Right cardiac atrium (tissue), 5 donors: ENCODE measurements at regions not wholly inside any gene's neighbourhood (a gene's known extent, or its start where the extent isn't known, plus 50 kb on each side); places are given as distances from the start of the nearest gene placed in this dataset.

ENCODE experiments used
- ATAC-seq, 2 donors: fragments of 200-7000 bp; cut with Tn5 transposase; one replicate each; pipeline versions ENCODE4 v1.8.0 to v1.9.1; 2020; ENCODE audit warnings: moderate library complexity in 2 of 2, mild to moderate bottlenecking in 1 of 2
- DNase-seq, 3 donors: peaks; one replicate each; pipeline ENCODE4 v3.0.0-alpha.2; 2020
- H3K27ac ChIP-seq: one replicate; pipeline ENCODE4 v1.5.1; 2013; ENCODE audit warnings: mild to moderate bottlenecking, low read length, control low read depth, moderate library complexity
- H3K27me3 ChIP-seq: one replicate; pipeline ENCODE4 v1.6.1; 2013; ENCODE audit not compliant: control insufficient read depth, insufficient read depth
- H3K4me1 ChIP-seq: one replicate; pipeline ENCODE4 v1.6.1; 2013; ENCODE audit warnings: low read length; ENCODE audit not compliant: control insufficient read depth, insufficient read depth
- H3K4me3 ChIP-seq: one replicate; pipeline ENCODE4 v1.5.1; 2013; ENCODE audit warnings: low read length, control low read depth
- H3K9me3 ChIP-seq: one replicate; pipeline ENCODE4 v1.6.1; 2013; ENCODE audit warnings: low read length; ENCODE audit not compliant: control insufficient read depth
- WGBS: extraction: QIAGEN DNeasy Blood & Tissue Kit; methylation state at CpG from one replicate; pipeline ENCODE4 v1.1.7; 2013; 5-methylcytosine and 5-hydroxymethylcytosine counted together
- intact Hi-C, 4 donors: fragments of 100-400 bp; cut with DNase I; formaldehyde crosslinking; loops; one replicate each; pipeline versions ENCODE4 v1.11.0 to v1.14.0; 2022 to 2023
- donor health status: healthy with polysubstance abuse.
- donor health status: DM: no; HTN: yes; CAD: no.
- donor health status: DM: no; HTN: no; CAD: no.
- donor health status: DM: no; HTN: yes; CAD: no; lungs with severe emphysema.
- donor health status: DM: yes; HTN: yes; CAD: no.

- H3K4me1 ChIP-seq: no peaks in the 10 kb centered on the region
- DNase-seq: peak; percentile 91 to 95 (median 91)
- H3K27me3 ChIP-seq: no peaks in the 10 kb centered on the region
- peak; percentile 88 to 90 for ATAC-seq
- 21% methylated on average over 7 of the region's 7 CpGs for WGBS
- intact Hi-C loops: no loop called here
- peak overlapping the region; percentile 3 for H3K27ac ChIP-seq
- H3K4me3 ChIP-seq: no peak overlapping the region
- no peaks in the 10 kb centered on the region for H3K9me3 ChIP-seq
These were observed 96.9 kb upstream of the TMPO start for GRCh38 chr12:98418357-98419075.

- Histone ChIP-seq H3K27ac (no peak overlapping the region), H3K4me3 (no peak overlapping the region), H3K9me3 (no peaks in the 10 kb centered on the region), H3K4me1 (no peaks in the 10 kb centered on the region), H3K27me3 (no peaks in the 10 kb centered on the region)
- 62% methylated on average over 9 of the region's 9 CpGs for WGBS
- no peak for ATAC-seq
- DNase-seq: no peak
- intact Hi-C loops: no loop called here
These were observed 96.2 kb upstream of the TMPO start for GRCh38 chr12:98419081-98419794.

- 71% methylated on average over 16 of the region's 16 CpGs for WGBS
- Histone ChIP-seq H3K9me3 (no peaks in the 10 kb centered on the region), H3K4me3 (no peak overlapping the region), H3K27ac (no peak overlapping the region), H3K4me1 (peaks cover 2% of the 10 kb centered on the region), H3K27me3 (no peaks in the 10 kb centered on the region)
- ATAC-seq (no peak), DNase-seq (no peak)
- intact Hi-C loops: loop anchor here in 1 of 4 donors (10.0 kb wide), 1 partner anchor 95 kb away; the partner anchor contains the start of gene TMPO
These were observed 95.5 kb upstream of the TMPO start for GRCh38 chr12:98419795-98420404.

- no peak overlapping the region for H3K27ac ChIP-seq
- peaks cover 2% of the 10 kb centered on the region for H3K4me1 ChIP-seq
- no peak overlapping the region for H3K4me3 ChIP-seq
- ATAC-seq: no peak
- intact Hi-C loops: loop anchor here in 1 of 4 donors (10.0 kb wide), 1 partner anchor 94 kb away; the partner anchor contains the start of gene TMPO
- H3K27me3 ChIP-seq: no peaks in the 10 kb centered on the region
- DNase-seq: peak in 1 of 3 donors; percentile 59
- H3K9me3 ChIP-seq: no peaks in the 10 kb centered on the region
- 42% methylated on average over 6 of the region's 6 CpGs for WGBS
These were observed 94.9 kb upstream of the TMPO start for GRCh38 chr12:98420461-98420860.

- H3K4me1 ChIP-seq: peaks cover 2% of the 10 kb centered on the region
- WGBS: 91% methylated on average over 8 of the region's 8 CpGs
- ATAC-seq: no peak
- H3K4me3 ChIP-seq: no peak overlapping the region
- H3K9me3 ChIP-seq: no peaks in the 10 kb centered on the region
- no peak overlapping the region for H3K27ac ChIP-seq
- intact Hi-C loops: loop anchor here in 1 of 4 donors (10.0 kb wide), 1 partner anchor 93 kb away; the partner anchor contains the start of gene TMPO
- DNase-seq: no peak
- no peaks in the 10 kb centered on the region for H3K27me3 ChIP-seq
These were observed 94.1 kb upstream of the TMPO start for GRCh38 chr12:98421316-98421715.

- no peak overlapping the region for H3K4me3 ChIP-seq
- no peaks in the 10 kb centered on the region for H3K9me3 ChIP-seq
- ATAC-seq (no peak), DNase-seq (peak in 2 of 3 donors; percentile 65 to 69)
- H3K27me3 ChIP-seq: no peaks in the 10 kb centered on the region
- no peak overlapping the region for H3K27ac ChIP-seq
- intact Hi-C loops: loop anchor here in 1 of 4 donors (10.0 kb wide), 1 partner anchor 92 kb away; the partner anchor contains the start of gene TMPO
- H3K4me1 ChIP-seq: peaks cover 2% of the 10 kb centered on the region
- 72% methylated on average over 11 of the region's 11 CpGs for WGBS
These were observed 93.0 kb upstream of the TMPO start for GRCh38 chr12:98422359-98422758.

GRCh38 chr12:98422812-98423211, 92.6 kb upstream of the TMPO start:
- no peak overlapping the region for H3K4me3 ChIP-seq
- ATAC-seq (no peak), DNase-seq (no peak)
- H3K9me3 ChIP-seq: no peaks in the 10 kb centered on the region
- H3K27ac ChIP-seq: no peak overlapping the region
- peaks cover 2% of the 10 kb centered on the region for H3K4me1 ChIP-seq
- WGBS: 83% methylated on average over 4 of the region's 4 CpGs
- H3K27me3 ChIP-seq: no peaks in the 10 kb centered on the region
- intact Hi-C loops: loop anchor here in 1 of 4 donors (10.0 kb wide), 1 partner anchor 92 kb away; the partner anchor contains the start of gene TMPO

- Histone ChIP-seq H3K9me3 (no peaks in the 10 kb centered on the region), H3K4me3 (no peak overlapping the region), H3K27me3 (no peaks in the 10 kb centered on the region), H3K4me1 (peaks cover 2% of the 10 kb centered on the region), H3K27ac (no peak overlapping the region)
- 94% methylated on average over 2 of the region's 2 CpGs for WGBS
- intact Hi-C loops: loop anchor here in 2 of 4 donors (2.0 to 10.0 kb wide), 2 partner anchors 91 to 93 kb away; partner anchors contain the start of gene TMPO (in 1 of the 2)
- DNase-seq (no peak), ATAC-seq (no peak)
These were observed 91.4 kb upstream of the TMPO start for GRCh38 chr12:98423963-98424362.

GRCh38 chr12:98424726-98425401, 90.5 kb upstream of the TMPO start:
- DNase-seq: peak in 2 of 3 donors; percentile 54 to 80
- no peaks in the 10 kb centered on the region for H3K27me3 ChIP-seq
- H3K4me1 ChIP-seq: peaks cover 2% of the 10 kb centered on the region
- H3K4me3 ChIP-seq: no peak overlapping the region
- peak; percentile 76 to 78 for ATAC-seq
- 15% methylated on average over 9 of the region's 9 CpGs for WGBS
- intact Hi-C loops: loop anchor here in 2 of 4 donors (2.0 to 10.0 kb wide), 2 partner anchors 90 to 92 kb away; partner anchors contain the start of gene TMPO (in 1 of the 2)
- H3K9me3 ChIP-seq: no peaks in the 10 kb centered on the region
- no peak overlapping the region for H3K27ac ChIP-seq

- 49% methylated on average over 4 of the region's 4 CpGs for WGBS
- Histone ChIP-seq H3K4me1 (peaks cover 2% of the 10 kb centered on the region), H3K4me3 (no peak overlapping the region), H3K9me3 (no peaks in the 10 kb centered on the region), H3K27ac (no peak overlapping the region), H3K27me3 (no peaks in the 10 kb centered on the region)
- ATAC-seq (peak; percentile 30 to 50), DNase-seq (no peak)
- intact Hi-C loops: loop anchor here in 2 of 4 donors (2.0 to 10.0 kb wide), 2 partner anchors 89 to 91 kb away; partner anchors contain the start of gene TMPO (in 1 of the 2)
These were observed 89.5 kb upstream of the TMPO start for GRCh38 chr12:98425859-98426258.
